Keratinocyte (primary cell): ENCODE measurements at regions not wholly inside any gene's neighbourhood (a gene's known extent, or its start where the extent isn't known, plus 50 kb on each side); places are given as distances from the start of the nearest gene placed in this dataset.

Experiments
- EZH2 ChIP-seq: IDR thresholded peaks from one replicate; pipeline ENCODE4 v1.6.1; 2012; ENCODE audit warnings: inconsistent platforms, mild to moderate bottlenecking, low read length, moderate library complexity
- TF ChIP-seq, protein P1 (sequence below), 3 experiments: IDR thresholded peaks in 1 of 3; conservative IDR thresholded peaks in 1 of 3; optimal IDR thresholded peaks in 1 of 3; 2 replicates in 2 of 3; 3 replicates in 1 of 3; pipeline versions ENCODE3 to v1.5.1; 2011; ENCODE audit warnings: low read length in 3 of 3, mild to moderate bottlenecking in 3 of 3, moderate library complexity in 2 of 3, control low read depth in 1 of 3, inconsistent platforms in 1 of 3; ENCODE audit not compliant: insufficient read depth in 2 of 3; ENCODE audit errors: extremely low read depth in 1 of 3

DNA sequence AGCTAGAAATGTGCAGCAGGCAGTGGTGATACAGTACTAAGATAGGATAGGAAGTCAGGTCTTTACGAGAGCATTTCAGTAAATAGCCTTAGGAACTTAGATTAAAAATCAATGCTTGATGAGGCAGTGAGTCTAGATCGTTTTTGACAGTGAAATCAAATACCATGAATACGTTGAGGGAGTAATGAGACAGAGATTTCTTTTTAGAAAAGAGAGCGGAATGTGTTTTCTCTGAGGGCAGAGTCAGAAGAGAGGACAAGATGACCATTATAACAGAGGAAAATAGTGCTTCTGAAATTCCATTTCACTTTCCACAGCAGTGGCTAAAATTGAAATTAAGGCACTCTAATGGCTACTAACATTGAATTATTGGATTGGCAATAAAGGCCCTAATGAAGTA lies 339.6 kb downstream of the UTRN start:
- TF ChIP-seq, protein P1, sequence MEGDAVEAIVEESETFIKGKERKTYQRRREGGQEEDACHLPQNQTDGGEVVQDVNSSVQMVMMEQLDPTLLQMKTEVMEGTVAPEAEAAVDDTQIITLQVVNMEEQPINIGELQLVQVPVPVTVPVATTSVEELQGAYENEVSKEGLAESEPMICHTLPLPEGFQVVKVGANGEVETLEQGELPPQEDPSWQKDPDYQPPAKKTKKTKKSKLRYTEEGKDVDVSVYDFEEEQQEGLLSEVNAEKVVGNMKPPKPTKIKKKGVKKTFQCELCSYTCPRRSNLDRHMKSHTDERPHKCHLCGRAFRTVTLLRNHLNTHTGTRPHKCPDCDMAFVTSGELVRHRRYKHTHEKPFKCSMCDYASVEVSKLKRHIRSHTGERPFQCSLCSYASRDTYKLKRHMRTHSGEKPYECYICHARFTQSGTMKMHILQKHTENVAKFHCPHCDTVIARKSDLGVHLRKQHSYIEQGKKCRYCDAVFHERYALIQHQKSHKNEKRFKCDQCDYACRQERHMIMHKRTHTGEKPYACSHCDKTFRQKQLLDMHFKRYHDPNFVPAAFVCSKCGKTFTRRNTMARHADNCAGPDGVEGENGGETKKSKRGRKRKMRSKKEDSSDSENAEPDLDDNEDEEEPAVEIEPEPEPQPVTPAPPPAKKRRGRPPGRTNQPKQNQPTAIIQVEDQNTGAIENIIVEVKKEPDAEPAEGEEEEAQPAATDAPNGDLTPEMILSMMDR (optimal IDR thresholded peaks at IDR 0.05 in 1 of 3, IDR thresholded peaks at IDR 0.05 in 1 of 3, conservative IDR thresholded peaks at IDR 0.05 in 1 of 3; ENCODE audit: extremely low read depth in 1 of 3, insufficient read depth in 2 of 3, low read length in 3 of 3) = no peak
- TF ChIP-seq EZH2 = no peak
